T-helper 1 cell treated with Interleukin-12 subunit alpha and Interleukin-12 subunit beta and Interleukin-4 antibody, amounts not matched to agents 30 ng/mL and 1 ng/mL, for 36 hours (primary cell): ENCODE measurements at regions not wholly inside any gene's neighbourhood (a gene's known extent, or its start where the extent isn't known, plus 50 kb on each side); places are given as distances from the start of the nearest gene placed in this dataset.

ENCODE experiments used
- intact Hi-C: fragments of 100-400 bp; cut with micrococcal nuclease; formaldehyde crosslinking; loops from one replicate; pipeline ENCODE4 v1.15.1; 2024

DNA sequence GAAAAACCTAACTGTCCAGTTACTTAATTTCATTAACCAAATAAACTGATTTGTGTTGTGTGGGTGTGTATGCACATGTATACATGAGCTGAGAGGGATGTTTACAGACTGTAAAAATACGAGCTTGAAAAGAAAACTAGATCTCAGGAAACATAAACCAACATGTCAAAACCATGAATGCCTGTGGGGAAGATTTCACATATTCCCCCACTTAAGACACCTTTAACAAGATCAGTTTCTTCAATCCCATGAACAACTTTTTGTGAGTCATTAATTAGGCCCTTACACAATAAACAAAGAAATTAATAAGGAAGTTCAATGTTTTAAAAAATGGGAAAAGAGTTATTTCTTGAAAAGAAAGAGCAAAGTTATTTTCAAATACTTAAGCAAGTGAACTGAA is 170.8 kb downstream of the ZNF674 start:
- intact Hi-C loops = no loop called here

- intact Hi-C loops = no loop called here
These were observed 177.7 kb downstream of the ZNF674 start for GRCh38 chrX:46367491-46367890.

GRCh38 chrX:46366381-46367207 is 178.6 kb downstream of the ZNF674 start:
- intact Hi-C loops = no loop called here

DNA sequence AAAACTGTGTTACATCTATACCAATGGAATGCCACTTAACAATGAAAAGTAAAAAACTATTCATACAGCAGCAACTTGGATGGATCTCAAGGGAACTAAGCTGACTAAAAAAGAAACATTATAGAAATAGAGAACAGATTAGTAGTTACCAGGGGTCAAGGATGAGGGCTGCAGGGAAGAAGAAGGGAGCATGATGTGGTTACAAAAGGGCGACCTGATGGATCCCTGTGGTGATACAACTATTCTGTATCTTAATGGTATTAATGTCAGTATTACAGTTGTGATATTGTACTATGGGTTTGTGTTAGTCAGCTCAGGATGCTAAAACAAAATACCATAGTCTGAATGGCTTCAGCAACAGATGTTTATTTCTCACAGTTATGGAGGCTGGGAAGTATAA is 190.7 kb downstream of the ZNF674 start:
- intact Hi-C loops = no loop called here

- intact Hi-C loops = no loop called here
These were observed 203.4 kb downstream of the ZNF674 start for GRCh38 chrX:46341767-46342322.

- intact Hi-C loops = no loop called here
These were observed 204.5 kb downstream of the ZNF674 start for GRCh38 chrX:46340696-46341095.

DNA sequence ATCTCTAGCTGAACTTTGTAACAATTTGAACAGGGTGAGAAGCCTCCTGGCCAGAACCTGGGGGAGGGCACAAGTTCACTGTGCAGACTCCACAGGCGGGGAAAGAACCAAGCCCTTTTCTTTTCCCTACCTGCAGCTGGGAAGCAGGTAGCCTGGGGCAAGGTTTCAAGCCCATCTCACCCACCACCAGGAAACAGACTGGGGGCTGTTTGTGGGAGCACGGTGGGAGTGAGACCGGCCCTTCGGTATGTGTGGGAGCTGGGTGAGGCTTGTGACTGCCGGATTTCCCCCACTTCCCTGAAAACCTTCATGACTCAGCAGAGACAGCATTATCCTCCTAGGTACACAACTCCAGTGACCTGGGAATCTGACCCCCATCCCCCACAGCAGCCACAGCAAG is 211.7 kb downstream of the ZNF674 start:
- intact Hi-C loops = no loop called here

DNA sequence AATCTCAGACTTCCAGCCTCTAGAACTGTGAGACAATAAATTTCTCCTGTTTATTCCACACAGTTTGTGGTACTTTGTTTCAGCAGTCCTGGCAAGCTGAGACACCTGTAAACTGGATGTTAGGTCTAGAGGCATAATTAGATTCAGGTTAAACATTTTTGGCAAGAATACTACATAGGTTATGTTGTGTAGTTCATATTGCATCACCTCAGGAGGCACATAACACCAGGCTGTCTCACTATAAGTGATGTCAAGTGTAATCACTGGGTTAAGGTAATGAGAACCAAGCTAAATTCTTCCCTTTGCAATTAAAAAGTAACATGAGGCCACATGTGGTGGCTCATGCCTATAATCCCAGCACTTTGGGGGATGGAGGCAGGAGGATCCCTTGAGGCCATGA is 214.2 kb downstream of the ZNF674 start:
- intact Hi-C loops = no loop called here

DNA sequence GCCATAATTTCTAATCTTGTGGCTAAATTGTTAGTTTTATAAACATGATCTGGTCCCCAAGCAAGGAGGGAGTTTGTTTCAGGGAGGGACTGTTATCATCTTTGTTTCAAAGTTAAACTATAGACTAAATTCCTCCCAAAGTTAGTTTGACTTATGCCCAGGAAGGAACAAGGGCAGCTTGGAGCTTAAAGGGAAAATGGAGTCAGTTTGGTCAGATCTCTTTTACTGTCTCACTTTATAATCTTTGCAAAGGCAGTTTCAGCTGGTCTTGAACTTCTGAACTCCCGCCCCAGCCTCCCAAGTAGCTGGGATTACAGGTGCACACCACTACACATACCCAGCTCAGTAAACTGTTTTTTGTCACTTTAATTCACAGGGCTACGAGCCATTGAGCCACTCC is 214.7 kb downstream of the ZNF674 start:
- intact Hi-C loops = no loop called here

DNA sequence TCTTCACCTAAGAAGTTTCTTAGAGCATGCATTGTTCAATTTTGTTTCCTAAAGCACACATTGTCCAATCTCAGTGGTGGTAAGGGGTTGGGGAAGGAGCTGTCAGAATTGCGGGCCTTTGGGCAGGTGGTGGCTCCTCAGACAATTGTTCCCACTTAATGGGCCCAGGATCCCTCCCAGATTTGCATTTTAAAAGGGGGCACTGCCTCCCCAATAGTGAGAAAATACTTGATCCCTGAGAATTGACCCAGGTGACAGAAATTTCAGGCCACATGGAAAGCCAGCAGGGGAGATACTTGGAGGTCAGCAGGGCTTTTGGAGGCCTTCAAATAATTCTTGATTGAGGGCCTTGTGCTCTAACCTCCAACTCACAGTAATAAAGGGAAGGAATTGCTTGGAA is 217.1 kb downstream of the ZNF674 start:
- intact Hi-C loops = no loop called here

DNA sequence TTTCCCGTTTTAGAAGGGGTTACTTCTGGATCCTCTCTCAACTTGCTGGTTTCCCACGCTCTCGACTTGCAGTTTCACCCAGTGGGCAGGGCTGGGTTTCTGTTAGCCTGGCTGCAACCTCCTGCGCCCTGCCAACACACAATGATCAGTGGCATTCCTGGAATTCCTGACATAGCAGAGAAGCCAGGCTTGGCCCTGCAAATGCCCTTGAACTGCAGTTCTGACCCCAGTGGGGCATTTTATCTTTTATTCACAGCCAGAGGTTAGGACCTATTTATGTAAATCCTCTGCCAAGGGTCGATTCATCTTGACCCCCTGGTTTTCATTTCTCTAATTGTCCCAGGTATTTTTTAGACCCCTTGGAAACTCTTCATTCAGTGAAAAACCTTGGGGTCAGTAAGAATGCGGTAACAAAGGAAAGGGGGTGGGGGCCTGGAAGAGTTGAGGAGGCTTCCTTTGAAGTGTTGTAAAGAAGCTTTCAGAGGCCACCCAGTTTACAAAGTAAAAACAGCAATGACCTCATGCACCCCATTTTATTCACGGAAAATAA is 217.6 kb downstream of the ZNF674 start:
- intact Hi-C loops = no loop called here

DNA sequence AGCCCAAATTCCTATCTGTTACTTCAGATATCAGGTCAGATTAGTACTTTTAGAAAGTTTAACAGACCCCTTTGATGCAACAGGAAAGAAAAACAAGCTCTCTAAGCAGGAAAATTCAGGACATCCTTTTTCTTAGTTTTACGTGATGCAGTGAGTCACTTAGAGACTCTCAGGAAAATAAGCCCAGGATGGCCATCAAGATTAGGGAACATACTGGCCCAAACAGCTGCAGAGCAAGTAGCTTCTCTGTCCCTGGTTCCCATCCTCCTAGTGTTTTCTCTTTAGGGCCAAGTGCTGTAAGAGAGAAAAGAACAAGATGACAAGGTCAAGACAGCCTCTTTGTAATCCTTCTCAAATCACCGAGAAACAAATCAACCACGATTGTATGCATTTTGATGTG is 219.1 kb downstream of the ZNF674 start:
- intact Hi-C loops = no loop called here

GRCh38 chrX:46325312-46325877 is 219.8 kb downstream of the ZNF674 start:
- intact Hi-C loops = no loop called here

DNA sequence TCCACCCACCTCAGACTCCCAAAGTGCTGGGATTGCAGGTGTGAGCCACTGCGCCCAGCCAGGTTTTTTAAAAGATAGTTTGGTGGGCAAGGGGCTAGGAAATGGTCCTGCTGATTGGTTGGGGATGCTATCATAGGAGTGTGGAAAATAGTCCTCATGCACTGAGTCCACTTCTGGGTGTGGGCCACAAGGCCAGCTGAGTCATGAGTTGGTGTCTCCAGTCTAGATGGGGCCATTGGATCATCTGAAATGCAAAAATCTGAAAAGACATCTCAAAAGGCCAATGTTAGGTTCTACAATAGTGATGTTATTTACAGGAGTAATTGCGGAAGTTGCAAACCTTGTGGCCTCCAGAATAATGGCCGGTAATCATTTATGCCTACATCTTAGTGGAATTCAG is 221.1 kb downstream of the ZNF674 start:
- intact Hi-C loops = loop anchor here (5.0 kb wide), 1 partner anchor 472 kb away; no protein-coding TSS in a partner anchor

GRCh38 chrX:46322929-46323328 is 222.3 kb downstream of the ZNF674 start:
- intact Hi-C loops = loop anchor here (5.0 kb wide), 1 partner anchor 471 kb away; no protein-coding TSS in a partner anchor

- intact Hi-C loops = loop anchor here (2.0 to 5.0 kb wide), 2 partner anchors 43 to 469 kb away; no protein-coding TSS in a partner anchor
These were observed 223.5 kb downstream of the ZNF674 start for GRCh38 chrX:46321676-46322075.

GRCh38 chrX:46319750-46320149 is 225.5 kb downstream of the ZNF674 start:
- intact Hi-C loops = loop anchor here (1.0 to 5.0 kb wide), 3 partner anchors 41 to 513 kb away; no protein-coding TSS in a partner anchor

DNA sequence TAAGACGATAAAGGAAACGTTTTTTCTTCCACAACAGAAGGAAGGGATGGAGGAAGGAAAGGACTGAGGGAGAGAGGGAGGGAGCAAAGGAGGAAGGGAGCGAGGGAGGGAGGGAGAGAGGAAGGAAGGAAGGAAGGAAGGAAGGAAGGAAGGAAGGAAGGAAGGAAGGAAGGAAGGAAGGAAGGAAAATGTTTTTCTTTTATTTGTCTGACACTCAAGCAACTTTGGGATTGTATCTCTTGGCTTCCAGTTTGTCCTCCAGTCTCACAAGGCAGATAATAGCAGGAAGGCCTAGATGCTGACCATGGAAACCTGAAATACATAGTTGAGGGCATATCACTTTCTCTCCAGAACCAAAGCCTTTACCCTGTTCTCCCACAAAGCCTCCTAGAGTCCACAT is 226.7 kb downstream of the ZNF674 start:
- intact Hi-C loops = no loop called here

DNA sequence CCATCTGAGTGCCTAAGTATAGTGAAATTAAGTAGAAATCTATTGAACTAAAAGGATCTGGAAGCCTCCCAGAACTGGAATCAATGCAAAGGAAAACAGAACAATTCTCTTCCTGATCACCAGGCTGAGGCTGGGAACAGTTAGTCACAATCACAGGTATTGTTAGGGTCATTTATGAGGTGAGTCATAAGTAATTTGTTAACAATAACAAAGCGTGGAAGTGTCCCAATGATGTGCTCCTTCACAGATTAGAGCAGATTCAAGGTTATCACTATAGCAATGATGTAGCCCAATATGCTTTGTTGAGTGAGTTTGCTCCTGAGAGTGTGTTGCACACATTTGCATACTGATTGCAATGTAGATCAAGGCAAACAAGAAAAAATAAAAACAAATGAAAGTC is 228.1 kb downstream of the ZNF674 start:
- intact Hi-C loops = no loop called here

- intact Hi-C loops = no loop called here
These were observed 233.6 kb downstream of the ZNF674 start for GRCh38 chrX:46311581-46312120.

DNA sequence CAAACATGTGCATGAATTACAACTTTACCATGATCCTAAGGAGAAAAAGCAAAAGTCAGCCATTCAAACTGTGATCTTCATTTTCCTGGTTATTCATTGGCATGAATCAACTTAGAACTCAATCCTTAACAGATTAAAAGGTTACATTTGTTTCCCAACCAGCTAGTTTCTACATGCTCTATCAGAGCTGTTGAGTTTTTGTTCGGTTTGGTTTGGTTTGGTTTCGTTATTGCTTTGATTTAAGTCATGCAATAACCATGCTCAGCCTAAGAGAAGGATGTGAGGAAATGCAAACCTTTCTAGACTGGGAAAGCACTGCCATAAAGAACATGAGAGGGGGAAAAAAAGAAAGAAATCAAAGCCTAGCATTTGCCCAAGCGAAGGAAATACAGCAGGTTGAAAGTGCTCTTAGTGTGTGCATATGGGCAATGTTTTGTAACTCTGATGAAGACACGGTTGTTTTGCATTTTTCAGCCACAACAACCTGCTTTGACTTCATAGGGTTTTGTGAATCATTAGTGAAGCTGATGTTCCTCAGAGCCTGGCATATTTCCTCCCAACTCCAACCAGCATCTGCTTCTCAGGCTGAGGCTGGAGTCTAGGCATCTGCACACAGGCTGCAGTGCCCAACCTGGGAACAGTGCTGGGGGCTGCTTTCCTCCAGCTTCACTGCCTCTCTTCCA is 234.3 kb downstream of the ZNF674 start:
- intact Hi-C loops = no loop called here
